Panc1 (cell line): ENCODE measurements at regions not wholly inside any gene's neighbourhood (a gene's known extent, or its start where the extent isn't known, plus 50 kb on each side); places are given as distances from the start of the nearest gene placed in this dataset.

ENCODE experiments used
- ATAC-seq: fragments of 200-7000 bp; cut with Tn5 transposase; 2 replicates; pipeline ENCODE4 v1.9.1; 2020; ENCODE audit warnings: mild to moderate bottlenecking, moderate library complexity
- BruUV-seq: library from RNA; stranded (reverse); fragments of 400-500 nt; replicated peaks from 2 replicates; lab custom pipeline; 2021; lab: Mats Ljungman, UMichigan
- CTCF ChIA-PET: fragments of 300-600 bp; sonication (Branson Sonifier 250); formaldehyde crosslinking; loops from one replicate; lab custom pipeline; 2022; ENCODE audit warnings: antibody characterized with exemption; lab: Charles Lee
- POLR2A ChIA-PET: fragments of 300-600 bp; sonication (Branson Sonifier 250); formaldehyde crosslinking; loops from one replicate; lab custom pipeline; 2022; ENCODE audit warnings: antibody characterized with exemption; lab: Charles Lee
- DNase-seq: peaks from one replicate; pipeline ENCODE4 v3.0.0-alpha.2; 2010; ENCODE audit warnings: low read depth, low spot score
- H3K27ac ChIP-seq: 2 replicates; pipeline ENCODE4 v1.5.1; 2011; ENCODE audit warnings: mild to moderate bottlenecking, low read length, inconsistent platforms
- H3K27me3 ChIP-seq: fragments of 200-500 bp; sonication (Bioruptor generic); 2 replicates; pipeline ENCODE4 v1.6.0; 2014; ENCODE audit warnings: low read length, inconsistent platforms; ENCODE audit not compliant: control insufficient read depth, insufficient read depth
- H3K36me3 ChIP-seq: fragments of 200-500 bp; sonication (Bioruptor generic); 2 replicates; pipeline ENCODE4 v1.5.1; 2014; ENCODE audit warnings: inconsistent platforms, mild to moderate bottlenecking, low read length, moderate library complexity; ENCODE audit not compliant: control insufficient read depth, insufficient read depth
- H3K4me1 ChIP-seq: 2 replicates; pipeline ENCODE4 v1.5.1; 2011; ENCODE audit warnings: inconsistent platforms, mild to moderate bottlenecking, low read length, moderate library complexity; ENCODE audit not compliant: control insufficient read depth, insufficient read depth
- H3K4me3 ChIP-seq, 2 experiments: 2 replicates each; pipeline ENCODE4 v1.5.1; 2011 to 2012; ENCODE audit warnings: low read depth in 2 of 2, low read length in 2 of 2, mild to moderate bottlenecking in 2 of 2, inconsistent platforms in 1 of 2, moderate library complexity in 1 of 2
- H3K9me3 ChIP-seq: fragments of 200-500 bp; sonication (Bioruptor generic); 2 replicates; pipeline ENCODE4 v1.5.1; 2014; ENCODE audit warnings: low read depth, mild to moderate bottlenecking, inconsistent platforms, low read length, moderate library complexity; ENCODE audit not compliant: control insufficient read depth, insufficient read depth
- CTCF ChIP-seq: fragments of 450-650 bp; IDR thresholded peaks from 2 replicates; pipeline ENCODE4 v1.5.1; 2017; ENCODE audit warnings: mild to moderate bottlenecking
- POLR2AphosphoS5 ChIP-seq: IDR thresholded peaks from 2 replicates; pipeline ENCODE4 v1.6.1; 2012; ENCODE audit warnings: mild to moderate bottlenecking, low read depth, low read length, moderate library complexity
- SIN3A ChIP-seq: IDR thresholded peaks from 2 replicates; pipeline ENCODE4 v1.6.1; 2012; ENCODE audit warnings: low read depth, mild to moderate bottlenecking, low read length, moderate library complexity, borderline replicate concordance; ENCODE audit not compliant: insufficient read depth
- TCF7L2 ChIP-seq: IDR thresholded peaks from 2 replicates; pipeline ENCODE4 v1.6.1; 2011; ENCODE audit warnings: mild to moderate bottlenecking, low read depth, low read length, inconsistent platforms
- in situ Hi-C: cut with HindIII; loops from 2 replicates; pipeline ENCODE4 v1.10.0; 2016; ENCODE audit warnings: low sequenced_read_pairs, low pct_unique_long_range_greater_than_20kb
- intact Hi-C: fragments of 100-400 bp; cut with micrococcal nuclease; formaldehyde crosslinking; loops from one replicate; pipeline ENCODE4 v1.10.0; 2022; ENCODE audit not compliant: unreplicated experiment
- TF ChIP-seq, protein P1 (sequence below), 2 experiments: IDR thresholded peaks; 2 replicates each; pipeline ENCODE4 v1.6.1; 2011 to 2012; ENCODE audit warnings: low read depth in 2 of 2, control low read depth in 1 of 2, low read length in 1 of 2, mild to moderate bottlenecking in 1 of 2, moderate library complexity in 1 of 2; ENCODE audit not compliant: insufficient read depth in 1 of 2

GRCh38 chr3:70606018-70606417 lies 293.6 kb upstream of the MDFIC2 start:
- no peak for ATAC-seq
- Histone ChIP-seq H3K9me3 (no peaks in the 10 kb centered on the region), H3K27ac (no peak overlapping the region), H3K27me3 (no peaks in the 10 kb centered on the region), H3K4me1 (no peaks in the 10 kb centered on the region), H3K4me3 (no peak overlapping the region), H3K36me3 (no peaks in the 10 kb centered on the region; the same call in 1 of the 2 replicates)
- ChIA-PET CTCF (no interaction called here), POLR2A (no interaction called here)
- TF ChIP-seq POLR2AphosphoS5 = no peak
- DNase-seq = no peak
- in situ Hi-C loops = no loop called here
- BruUV-seq = no TSS peak
- intact Hi-C loops = no loop called here

GRCh38 chr3:70603103-70603502 lies 290.7 kb upstream of the MDFIC2 start:
- H3K9me3 ChIP-seq = no peaks in the 10 kb centered on the region
- H3K27me3 ChIP-seq = no peaks in the 10 kb centered on the region
- no peak overlapping the region for H3K27ac ChIP-seq
- H3K36me3 ChIP-seq = no peaks in the 10 kb centered on the region; the same call in 1 of the 2 replicates
- in situ Hi-C loops = no loop called here
- intact Hi-C loops = no loop called here
- no peaks in the 10 kb centered on the region for H3K4me1 ChIP-seq
- ChIA-PET POLR2A (no interaction called here), CTCF (no interaction called here)
- H3K4me3 ChIP-seq = no peak overlapping the region
- ATAC-seq (no peak), DNase-seq (no peak)
- BruUV-seq = no TSS peak
- TF ChIP-seq CTCF (no peak), SIN3A (no peak), POLR2AphosphoS5 (no peak), TCF7L2 (no peak)
- TF ChIP-seq, protein P1, sequence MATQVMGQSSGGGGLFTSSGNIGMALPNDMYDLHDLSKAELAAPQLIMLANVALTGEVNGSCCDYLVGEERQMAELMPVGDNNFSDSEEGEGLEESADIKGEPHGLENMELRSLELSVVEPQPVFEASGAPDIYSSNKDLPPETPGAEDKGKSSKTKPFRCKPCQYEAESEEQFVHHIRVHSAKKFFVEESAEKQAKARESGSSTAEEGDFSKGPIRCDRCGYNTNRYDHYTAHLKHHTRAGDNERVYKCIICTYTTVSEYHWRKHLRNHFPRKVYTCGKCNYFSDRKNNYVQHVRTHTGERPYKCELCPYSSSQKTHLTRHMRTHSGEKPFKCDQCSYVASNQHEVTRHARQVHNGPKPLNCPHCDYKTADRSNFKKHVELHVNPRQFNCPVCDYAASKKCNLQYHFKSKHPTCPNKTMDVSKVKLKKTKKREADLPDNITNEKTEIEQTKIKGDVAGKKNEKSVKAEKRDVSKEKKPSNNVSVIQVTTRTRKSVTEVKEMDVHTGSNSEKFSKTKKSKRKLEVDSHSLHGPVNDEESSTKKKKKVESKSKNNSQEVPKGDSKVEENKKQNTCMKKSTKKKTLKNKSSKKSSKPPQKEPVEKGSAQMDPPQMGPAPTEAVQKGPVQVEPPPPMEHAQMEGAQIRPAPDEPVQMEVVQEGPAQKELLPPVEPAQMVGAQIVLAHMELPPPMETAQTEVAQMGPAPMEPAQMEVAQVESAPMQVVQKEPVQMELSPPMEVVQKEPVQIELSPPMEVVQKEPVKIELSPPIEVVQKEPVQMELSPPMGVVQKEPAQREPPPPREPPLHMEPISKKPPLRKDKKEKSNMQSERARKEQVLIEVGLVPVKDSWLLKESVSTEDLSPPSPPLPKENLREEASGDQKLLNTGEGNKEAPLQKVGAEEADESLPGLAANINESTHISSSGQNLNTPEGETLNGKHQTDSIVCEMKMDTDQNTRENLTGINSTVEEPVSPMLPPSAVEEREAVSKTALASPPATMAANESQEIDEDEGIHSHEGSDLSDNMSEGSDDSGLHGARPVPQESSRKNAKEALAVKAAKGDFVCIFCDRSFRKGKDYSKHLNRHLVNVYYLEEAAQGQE (IDR thresholded peaks at IDR 0.05; ENCODE audit: insufficient read depth in 1 of 2, low read depth in 2 of 2, low read length in 1 of 2) = no peak

DNA sequence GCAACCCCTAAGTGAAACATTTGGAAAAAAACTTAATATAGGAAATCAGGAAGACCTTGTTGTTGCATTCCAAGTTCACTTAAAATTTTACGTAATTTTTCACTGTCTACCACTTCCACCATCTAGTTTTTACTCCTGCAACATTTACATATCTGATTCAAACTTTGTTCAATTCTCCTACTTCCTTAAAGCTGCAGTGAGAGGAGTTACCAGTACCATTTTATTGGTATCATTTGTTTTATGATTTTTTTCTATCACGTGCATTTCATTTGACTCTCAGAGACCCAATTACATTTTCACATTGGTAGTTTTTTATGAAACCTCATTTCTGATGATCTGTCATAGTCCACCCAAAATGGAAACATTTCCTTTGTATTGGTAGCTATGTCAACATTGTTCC lies 284.9 kb upstream of the MDFIC2 start:
- Histone ChIP-seq H3K9me3 (no peaks in the 10 kb centered on the region), H3K27ac (no peak overlapping the region), H3K36me3 (no peaks in the 10 kb centered on the region), H3K27me3 (no peaks in the 10 kb centered on the region), H3K4me1 (no peaks in the 10 kb centered on the region), H3K4me3 (no peak overlapping the region)
- ChIA-PET CTCF (no interaction called here), POLR2A (interaction anchor here (0.7 kb wide), 1 partner anchor 772 kb away, joined by 4 read pairs; no protein-coding TSS in a partner anchor)
- BruUV-seq = no TSS peak
- DNase-seq (no peak), ATAC-seq (no peak)
- intact Hi-C loops = no loop called here
- in situ Hi-C loops = no loop called here
- TF ChIP-seq, protein P1 (IDR thresholded peaks at IDR 0.05; ENCODE audit: insufficient read depth in 1 of 2, low read depth in 2 of 2, low read length in 1 of 2) = no peak
- TF ChIP-seq TCF7L2 (no peak), SIN3A (no peak), CTCF (no peak), POLR2AphosphoS5 (no peak)
